ENCODE measurements at regions not wholly inside any gene's neighbourhood (a gene's known extent, or its start where the extent isn't known, plus 50 kb on each side); places are given as distances from the start of the nearest gene placed in this dataset.

DNA sequence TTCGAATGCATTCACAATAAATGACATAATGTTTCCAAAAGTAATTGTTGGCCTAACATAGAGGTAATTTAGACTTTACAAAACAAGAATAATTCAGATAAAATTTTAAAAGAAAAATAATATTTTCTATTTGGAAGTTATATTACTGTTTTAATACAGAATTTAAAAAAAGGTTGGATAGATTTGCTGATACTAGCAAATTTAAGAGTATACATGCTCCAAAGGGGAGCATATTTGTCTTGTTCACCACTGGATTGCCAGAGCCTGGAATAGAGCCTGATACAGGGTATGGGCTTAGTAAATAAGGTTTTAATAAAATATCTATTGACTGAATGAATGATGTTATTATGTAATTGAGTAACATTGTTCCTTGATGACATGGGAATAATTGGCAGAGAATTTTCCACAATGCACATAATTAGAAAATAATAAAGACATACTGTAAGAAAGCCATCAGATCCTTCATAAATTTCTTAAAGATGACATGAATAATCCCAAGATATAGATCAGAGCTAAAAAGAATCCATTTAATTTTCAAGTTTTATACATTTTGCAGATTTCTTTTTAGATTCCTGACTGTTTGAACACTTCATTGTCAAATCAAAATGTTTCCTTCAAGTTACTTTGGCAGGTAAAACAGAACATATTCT is 305.3 kb downstream of the SLC6A15 start:
- CTCF ChIA-PET: no interaction called here

DNA sequence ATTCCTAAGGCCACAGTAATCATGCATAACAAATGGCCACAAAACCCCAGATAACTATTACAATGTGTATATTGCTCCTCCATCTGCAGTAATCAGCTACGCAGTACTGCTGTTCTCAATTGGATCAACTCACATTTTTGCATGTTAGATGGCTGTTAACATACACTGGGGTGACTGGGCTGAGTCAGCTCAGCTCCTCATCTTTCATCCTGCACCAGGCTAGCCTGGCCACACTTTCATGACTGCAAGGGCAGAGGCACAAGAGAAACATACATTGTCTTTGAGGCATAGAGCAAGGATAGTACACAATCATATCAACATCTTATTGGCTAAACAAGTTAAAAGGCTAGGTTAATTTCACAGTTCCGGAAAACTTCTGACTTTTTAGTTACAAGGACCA is 306.6 kb downstream of the SLC6A15 start:
- CTCF ChIA-PET: no interaction called here
- POLR2A ChIA-PET: no interaction called here

More for the DNA sequence above, 305.3 kb downstream of the SLC6A15 start:
- POLR2A ChIA-PET: no interaction called here

DNA sequence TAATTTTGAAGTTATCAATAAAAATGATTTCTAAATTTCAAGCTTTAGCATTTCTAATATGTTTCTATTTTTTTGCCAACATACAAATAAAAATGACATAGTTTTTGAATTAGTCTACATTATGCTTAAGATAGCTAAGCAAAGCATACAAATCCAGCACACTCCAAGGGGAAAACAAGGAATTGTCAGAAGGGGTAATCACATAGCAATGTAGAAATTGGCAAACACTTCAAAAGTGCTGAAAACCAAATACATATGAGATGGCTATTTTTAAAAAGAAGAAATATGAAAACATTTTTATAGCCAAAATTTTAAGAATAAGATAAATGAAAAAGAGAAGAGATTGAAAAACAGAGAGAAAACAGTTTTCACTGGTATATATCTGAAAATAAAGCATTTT is 308.0 kb downstream of the SLC6A15 start:
- POLR2A ChIA-PET: no interaction called here

DNA sequence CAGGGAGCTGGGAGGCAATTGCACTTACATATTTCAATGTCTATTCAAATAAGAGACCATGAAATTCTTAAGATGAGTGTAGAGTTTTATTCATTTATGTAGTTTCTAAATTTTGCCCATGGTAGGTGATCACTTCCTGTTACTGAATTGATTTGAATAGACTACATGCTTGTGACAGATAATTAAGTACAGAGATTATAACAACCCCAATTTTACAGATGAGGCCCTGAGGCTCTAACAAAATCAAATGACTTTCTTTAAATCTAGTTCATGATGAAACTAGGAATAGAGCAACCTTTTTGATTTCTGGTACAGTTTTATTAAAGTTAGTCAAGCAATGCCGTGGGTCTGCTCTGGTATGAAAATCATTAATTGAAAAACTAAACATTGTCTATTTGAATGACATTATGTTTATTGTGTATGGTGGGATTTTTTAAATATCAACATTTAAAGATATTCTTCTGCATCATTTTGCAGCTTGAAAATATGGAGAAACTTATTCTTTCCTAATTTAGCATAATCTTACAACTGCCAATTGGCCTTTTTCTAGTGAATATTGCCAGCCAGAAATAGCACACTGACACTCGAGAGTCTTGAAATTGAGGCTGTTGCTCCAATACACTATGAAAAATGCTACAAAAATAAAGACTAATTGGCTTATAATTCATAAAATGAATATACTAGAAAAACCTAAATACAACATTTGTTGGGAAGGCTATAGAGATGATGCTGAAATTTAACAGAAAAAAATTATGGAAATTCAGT is 308.9 kb downstream of the SLC6A15 start:
- ChIA-PET POLR2A (no interaction called here), CTCF (no interaction called here)

More for the DNA sequence above, 308.0 kb downstream of the SLC6A15 start:
- CTCF ChIA-PET: no interaction called here

DNA sequence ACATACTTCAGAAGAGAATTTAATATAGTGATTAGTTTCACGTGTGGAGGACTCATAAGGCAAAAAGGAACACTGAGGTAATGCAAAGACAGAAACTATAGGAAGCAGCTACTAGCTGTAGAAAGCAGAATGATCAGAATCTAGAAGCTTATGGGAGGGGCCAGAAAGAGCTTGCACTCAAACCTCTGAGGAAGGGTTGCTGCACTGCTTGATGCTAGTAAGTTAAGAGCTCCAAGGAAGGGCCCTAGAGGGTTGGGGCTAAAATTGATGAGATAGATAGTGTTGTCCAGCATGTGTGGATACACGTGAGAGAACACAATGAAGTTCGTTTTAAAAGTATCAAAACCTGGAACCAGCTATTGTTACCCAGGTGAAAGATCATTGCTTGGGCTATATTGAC is 311.1 kb downstream of the SLC6A15 start:
- ChIA-PET POLR2A (no interaction called here), CTCF (no interaction called here)

DNA sequence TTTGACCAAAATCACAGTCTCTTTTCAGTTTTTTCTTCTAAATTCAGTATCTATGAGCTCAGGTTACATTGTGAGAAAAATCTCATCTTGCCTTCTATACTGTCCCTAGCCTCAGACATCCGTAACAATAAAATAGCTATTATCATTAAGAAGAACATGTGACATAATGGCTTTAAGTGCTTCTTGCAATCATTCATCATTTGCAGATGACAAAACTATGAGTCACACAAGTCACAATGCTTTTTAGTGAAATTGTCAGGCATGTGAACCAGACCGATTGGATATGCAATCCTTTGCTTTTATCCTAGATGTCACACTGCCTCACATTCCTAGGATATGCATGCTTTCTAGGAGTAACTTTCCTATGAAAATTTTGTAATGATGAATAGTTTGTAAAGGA is 313.1 kb downstream of the SLC6A15 start:
- CTCF ChIA-PET: no interaction called here
- POLR2A ChIA-PET: no interaction called here

DNA sequence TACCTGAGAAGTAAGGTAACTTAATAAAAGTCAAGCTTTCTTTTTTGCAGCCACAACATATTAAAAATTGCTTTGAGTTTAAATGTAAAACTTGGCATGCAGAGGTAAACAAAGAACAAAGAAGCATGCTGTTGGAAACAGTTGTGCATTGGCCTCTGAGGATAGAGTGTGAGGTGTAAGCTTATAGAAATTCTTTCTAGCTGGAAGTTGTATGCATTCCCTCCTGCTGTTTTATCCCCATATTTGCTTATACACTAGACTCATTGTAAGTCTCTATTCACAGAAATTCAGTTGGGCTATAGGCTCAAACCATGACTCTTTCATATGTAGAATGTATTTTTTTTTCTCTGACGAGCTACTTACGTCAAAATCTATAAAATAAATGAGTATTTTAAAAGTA is 316.3 kb downstream of the SLC6A15 start:
- ChIA-PET POLR2A (no interaction called here), CTCF (interaction anchor here (0.7 kb wide), 1 partner anchor 54 kb away, joined by 3 read pairs; no protein-coding TSS in a partner anchor)

DNA sequence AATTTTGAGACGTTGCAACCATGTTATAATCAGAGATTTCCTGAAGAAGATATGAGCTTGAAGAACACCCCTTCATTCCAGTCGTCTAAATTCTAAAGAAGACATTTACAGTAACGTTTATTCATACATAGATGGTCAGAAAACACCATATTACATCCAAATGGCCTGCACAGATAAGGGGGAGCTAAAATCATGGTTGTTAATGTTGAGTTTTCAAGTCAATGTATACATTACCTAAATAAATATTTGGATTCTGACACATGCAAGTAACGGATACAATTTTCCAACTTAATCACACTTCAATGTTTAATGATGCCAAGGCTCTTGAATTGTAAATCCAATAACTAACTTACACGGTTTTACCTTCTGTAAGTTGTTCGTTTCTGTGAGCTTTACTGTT is 318.4 kb downstream of the SLC6A15 start:
- CTCF ChIA-PET: no interaction called here

DNA sequence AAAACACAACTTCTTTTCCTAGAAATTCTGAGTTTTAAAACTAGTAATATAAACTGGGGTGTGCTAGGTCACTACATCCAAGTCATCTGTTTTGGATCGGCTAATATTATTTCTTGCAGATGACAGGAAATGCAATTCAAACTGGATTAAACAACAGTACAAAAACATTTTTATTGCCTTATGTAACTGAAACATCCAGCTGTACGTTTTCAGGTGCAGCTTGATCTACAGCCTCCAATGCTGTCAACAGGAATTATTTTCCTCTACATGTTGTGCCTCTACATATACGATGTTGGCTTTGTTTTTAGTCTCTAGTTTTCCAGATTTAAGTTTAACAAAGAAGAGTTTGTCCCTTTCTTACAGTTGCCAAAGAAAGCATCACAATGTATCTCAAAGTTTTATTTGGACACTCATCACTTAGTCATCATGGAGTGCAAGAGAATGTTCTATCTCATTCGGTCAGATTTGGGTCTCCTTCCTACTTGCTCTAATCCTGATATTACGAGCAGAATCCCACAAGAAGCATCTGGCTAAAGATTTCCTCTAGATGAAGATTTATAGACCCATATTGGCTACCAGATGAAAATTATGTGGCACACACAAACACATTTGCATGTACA is 326.7 kb downstream of the SLC6A15 start:
- ChIA-PET CTCF (no interaction called here), POLR2A (no interaction called here)

More for the DNA sequence above, 318.4 kb downstream of the SLC6A15 start:
- POLR2A ChIA-PET: no interaction called here

DNA sequence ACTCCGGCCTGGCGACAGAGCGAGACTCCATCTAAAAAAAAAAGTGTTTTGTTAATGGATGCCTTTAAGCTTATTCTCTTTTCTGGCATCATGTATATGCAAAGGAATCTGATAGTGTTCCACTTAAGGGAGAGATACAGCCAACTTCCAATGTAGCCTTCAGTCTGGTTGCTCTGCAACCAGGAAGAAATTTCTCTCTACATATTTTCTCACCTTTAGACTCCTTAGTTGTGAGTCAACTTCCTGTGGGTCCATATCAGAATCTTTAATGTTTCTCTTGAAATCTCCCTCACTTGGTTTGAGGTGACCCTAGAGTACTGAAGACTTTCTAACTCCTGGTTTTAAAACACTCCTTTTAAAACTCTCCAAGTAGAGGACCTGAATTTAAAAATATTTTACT is 340.4 kb downstream of the SLC6A15 start:
- ChIA-PET POLR2A (no interaction called here), CTCF (no interaction called here)

DNA sequence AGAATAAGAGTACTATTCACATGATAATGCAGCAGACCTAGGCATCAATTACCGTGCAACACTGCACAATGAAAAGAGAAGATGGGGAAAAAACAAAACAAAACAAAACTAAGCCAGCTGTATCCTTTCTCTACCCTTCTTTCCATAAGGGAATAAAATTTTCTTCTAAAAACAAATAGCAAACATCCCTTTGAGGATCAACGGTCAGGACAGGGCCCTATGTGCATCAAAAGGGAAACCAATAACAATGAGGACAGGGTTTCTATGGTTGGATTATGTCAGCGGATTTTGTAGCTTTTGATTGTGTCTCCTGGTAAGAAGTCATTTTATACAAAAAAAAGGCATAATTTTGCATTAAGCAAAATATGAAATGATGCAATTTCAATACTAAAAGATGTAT is 350.3 kb downstream of the SLC6A15 start:
- ChIA-PET POLR2A (no interaction called here), CTCF (no interaction called here)

DNA sequence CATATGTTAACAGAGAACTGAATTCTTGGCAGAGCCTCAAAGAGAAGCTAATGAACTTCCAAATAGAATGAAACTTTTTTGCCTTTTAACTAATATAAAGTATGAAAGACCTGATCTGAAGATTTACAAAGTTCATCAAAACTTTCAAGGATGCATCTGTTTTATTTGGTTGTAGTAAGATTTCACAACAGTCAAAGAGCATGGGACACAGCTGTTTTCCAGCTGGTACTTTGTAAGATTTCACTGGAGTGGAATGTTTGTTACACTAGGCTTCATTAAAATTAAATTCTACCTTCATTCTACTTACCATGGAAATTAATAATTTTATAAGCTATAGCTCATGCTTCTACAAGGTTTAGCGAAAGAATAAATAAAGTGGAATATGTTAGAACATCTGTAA is 351.2 kb downstream of the SLC6A15 start:
- ChIA-PET CTCF (no interaction called here), POLR2A (no interaction called here)

DNA sequence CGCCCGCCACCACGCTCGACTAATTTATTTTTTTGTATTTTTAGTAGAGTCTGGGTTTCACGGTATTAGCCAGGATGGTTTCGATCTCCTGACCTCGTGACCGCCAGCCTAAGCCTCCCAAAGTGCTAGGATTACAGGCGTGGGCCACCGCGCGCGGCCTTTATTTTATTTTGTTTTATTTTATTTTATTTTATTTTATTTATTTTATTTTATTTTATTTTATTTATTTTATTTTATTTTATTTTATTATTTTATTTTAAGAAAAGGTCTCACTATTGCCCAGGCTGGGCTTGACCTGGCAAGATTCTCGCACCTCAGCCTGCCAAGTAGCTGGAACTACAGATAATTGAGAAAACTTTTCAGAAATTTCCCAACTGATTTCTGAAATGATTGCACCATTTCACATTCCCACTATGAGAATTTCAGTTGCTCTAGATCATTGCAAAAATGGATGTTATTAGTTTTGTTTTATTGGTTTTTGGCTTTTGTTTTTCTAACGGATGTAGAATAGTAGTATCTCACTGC is 358.3 kb downstream of the SLC6A15 start:
- POLR2A ChIA-PET: no interaction called here
- CTCF ChIA-PET: no interaction called here

DNA sequence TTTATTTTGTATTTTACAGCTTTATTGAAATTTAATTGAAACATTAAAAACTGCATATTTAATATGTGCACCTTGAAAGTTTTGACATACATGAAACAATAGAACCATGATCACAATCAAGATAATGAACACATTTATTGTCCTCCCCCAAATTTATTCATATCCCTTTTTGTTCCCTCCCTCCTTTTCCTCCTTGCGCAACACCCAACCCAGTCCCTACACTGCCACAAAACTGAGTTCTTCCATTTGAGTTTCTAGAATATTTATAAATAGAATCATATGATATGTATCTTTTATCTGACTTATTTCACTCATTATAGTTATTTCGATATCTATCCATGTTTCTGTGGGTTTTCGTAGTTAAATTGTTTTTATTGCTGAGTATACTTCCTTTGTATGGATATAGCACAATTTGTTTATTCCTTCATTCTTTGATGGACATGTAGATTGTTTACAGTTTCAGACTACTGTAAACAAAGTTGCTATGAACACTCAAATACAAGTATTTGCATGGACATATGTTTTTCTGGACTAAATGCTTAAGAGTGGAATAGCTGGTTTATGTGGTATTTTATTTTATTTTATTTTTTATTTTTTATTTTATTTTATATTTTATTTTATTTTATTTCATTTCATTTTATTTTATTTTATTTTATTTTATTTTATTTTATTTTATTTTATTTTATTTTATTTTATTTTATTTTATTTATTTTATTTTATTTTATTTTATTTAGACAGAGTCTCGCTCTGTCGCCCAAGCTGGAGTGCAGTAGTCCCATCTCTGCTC is 359.1 kb downstream of the SLC6A15 start:
- CTCF ChIA-PET: no interaction called here
- POLR2A ChIA-PET: no interaction called here

DNA sequence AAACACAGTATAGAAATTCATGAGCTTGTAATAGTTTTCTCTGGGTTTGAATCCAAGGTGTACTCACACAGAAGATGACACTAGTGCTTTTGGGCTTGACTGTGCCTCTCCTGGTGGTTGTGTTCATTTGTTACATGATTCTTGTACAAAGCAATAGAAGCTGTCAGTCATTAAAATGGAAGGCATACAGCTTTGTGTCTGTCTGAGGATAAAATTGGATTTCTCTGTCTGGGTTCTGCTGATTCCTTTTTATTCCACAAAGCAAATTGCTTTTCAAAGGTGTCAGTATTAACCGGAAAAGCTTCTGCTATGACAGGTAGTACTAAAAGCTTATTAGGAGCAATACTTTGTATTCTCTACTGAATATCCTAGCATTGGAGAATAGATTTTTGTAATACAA is 361.2 kb downstream of the SLC6A15 start:
- POLR2A ChIA-PET: no interaction called here
- CTCF ChIA-PET: no interaction called here

DNA sequence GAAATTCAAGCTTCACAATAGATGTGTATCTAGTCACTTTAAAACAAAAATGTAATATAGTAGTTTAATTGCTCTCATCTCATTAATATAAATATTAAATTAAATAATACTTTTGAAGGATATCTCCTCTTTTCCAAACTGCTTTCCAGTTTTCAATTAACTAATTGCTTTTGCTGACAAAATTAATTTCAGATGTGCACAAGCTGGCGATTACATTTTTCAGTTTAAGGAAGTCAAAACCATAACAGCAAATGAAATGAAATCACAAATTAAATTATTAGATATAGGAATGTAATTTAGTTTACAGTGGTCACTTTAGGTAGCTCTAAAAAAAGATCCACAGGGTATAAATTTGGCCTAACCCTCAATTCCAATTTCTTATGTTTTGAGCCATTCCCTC is 362.1 kb downstream of the SLC6A15 start:
- POLR2A ChIA-PET: no interaction called here
- CTCF ChIA-PET: interaction anchor here (0.9 kb wide), 1 partner anchor 9 kb away, joined by 3 read pairs; no protein-coding TSS in a partner anchor

DNA sequence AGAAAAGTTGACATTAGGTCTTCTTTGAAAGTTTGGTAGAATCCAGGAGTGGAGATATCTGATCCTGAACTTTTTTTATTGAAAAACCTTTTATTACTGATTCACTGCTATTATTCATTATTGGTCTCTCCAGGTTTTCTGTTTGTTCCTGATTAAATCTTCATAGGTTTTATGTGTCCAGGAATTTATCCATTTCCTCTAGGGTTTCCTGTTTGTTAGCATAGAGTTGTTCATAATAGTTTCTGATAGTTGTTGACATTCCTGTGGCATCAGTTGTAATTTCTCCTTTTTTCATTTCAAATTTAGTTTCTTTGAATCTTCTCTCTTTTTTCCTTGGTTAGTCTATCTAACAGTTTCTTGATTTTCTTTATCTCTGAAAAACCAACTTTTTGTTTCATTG is 370.3 kb downstream of the SLC6A15 start:
- ChIA-PET CTCF (no interaction called here), POLR2A (no interaction called here)

DNA sequence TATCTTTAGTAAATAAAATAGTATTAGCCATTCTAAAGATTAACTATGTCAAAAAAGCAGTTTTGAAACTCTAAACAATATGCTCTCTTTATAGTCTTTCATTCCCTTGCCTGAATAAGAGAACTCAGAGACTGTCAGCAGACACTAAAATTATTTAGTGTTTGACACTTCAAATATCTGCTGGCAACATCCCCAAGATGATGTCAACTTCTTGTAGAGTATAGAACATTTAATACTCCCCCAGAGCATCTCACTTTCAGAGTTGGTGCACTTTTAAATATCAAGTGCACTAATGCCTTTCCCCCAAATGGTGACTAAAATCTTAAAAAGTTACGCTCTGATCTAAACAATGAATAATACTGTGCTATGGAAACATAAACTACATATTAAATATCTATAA is 374.9 kb downstream of the SLC6A15 start:
- ChIA-PET POLR2A (no interaction called here), CTCF (no interaction called here)

DNA sequence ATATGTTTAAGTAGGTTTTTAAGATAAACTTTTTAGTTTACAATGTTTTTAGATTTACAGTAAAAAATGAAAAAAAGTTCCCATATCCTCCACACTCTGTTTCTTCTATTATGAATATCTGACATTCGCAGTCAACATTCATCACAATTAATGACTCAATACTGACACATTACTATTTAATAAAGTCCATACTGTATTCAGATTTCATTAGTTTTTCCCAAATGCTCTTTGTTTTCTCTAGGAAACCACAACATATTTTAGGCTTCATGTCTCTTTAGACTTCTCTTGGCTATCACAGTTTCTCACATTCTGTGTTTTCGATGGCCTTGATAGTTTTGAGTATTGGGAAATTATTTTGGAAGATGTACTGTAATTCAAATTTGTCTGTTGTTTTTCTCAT is 399.8 kb downstream of the SLC6A15 start:
- ChIA-PET POLR2A (no interaction called here), CTCF (no interaction called here)

DNA sequence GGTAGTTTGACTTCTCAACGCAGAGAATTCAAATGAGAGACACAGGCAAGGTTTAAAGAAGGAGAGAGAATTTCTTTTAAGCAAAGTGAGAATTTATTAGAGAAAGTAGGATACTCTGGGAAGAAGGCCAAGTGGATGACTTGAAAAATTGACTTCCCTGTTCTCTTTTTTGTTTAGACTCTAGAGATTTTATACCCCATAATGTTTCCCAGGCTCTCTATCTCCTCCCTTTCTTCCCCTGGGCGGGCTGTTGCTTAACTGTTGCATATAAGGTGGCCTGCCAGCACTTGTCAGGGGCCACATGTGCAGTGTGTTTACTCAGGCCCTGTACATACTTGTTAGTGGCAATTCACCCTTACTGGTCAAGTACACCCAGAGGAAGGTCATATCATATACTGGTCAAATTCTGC is 403.7 kb downstream of the SLC6A15 start:
- POLR2A ChIA-PET: no interaction called here
- CTCF ChIA-PET: no interaction called here
